IPS-18a (cell line): ENCODE measurements at regions not wholly inside any gene's neighbourhood (a gene's known extent, or its start where the extent isn't known, plus 50 kb on each side); places are given as distances from the start of the nearest gene placed in this dataset.

Experiments
- H3K27ac ChIP-seq: one replicate; pipeline ENCODE4 v1.5.1; 2013; ENCODE audit warnings: low read length
- H3K27me3 ChIP-seq: one replicate; pipeline ENCODE4 v1.6.1; 2013; ENCODE audit warnings: mild to moderate bottlenecking, low read length; ENCODE audit not compliant: control insufficient read depth, insufficient read depth
- H3K36me3 ChIP-seq: one replicate; pipeline ENCODE4 v1.6.1; 2013; ENCODE audit warnings: low read depth, low read length; ENCODE audit not compliant: control insufficient read depth
- H3K4me1 ChIP-seq: one replicate; pipeline ENCODE4 v1.6.1; 2013; ENCODE audit warnings: low read depth, low read length; ENCODE audit not compliant: control insufficient read depth
- H3K4me3 ChIP-seq: one replicate; pipeline ENCODE4 v1.5.1; 2013; ENCODE audit warnings: low read length
- H3K9ac ChIP-seq: one replicate; pipeline ENCODE4 v1.6.1; 2013; ENCODE audit warnings: mild to moderate bottlenecking, low read length, moderate library complexity
- H3K9me3 ChIP-seq: one replicate; pipeline ENCODE4 v1.6.1; 2013; ENCODE audit warnings: low read depth, low read length; ENCODE audit not compliant: control insufficient read depth

DNA sequence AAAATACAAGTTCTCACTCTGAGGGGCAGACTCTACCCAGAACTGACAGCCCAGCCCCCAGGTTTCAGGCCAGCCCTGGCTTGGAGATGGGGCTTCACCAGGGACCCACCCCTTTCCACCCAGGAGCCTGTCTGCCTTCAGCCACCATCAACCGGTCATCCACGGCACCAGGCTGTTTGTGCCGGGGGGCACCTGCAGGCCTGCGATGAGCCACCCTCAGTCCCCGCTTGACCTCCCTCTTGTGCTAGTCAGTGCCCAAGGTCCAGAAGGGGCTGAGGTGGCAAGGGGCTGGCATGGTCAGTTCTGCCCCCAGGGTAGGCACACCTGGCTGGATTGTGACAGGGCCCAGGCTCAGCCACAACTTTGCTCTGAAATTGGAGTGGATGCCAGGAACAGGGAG lies 82.1 kb downstream of the ADRA2C start:
- H3K4me1 ChIP-seq, result peaks cover 11% of the 10 kb centered on the region
- no peaks in the 10 kb centered on the region for H3K27me3 ChIP-seq
- H3K4me3 ChIP-seq, result no peak overlapping the region
- no peak overlapping the region for H3K9ac ChIP-seq
- no peaks in the 10 kb centered on the region for H3K36me3 ChIP-seq
- no peak overlapping the region for H3K27ac ChIP-seq
- H3K9me3 ChIP-seq, result no peaks in the 10 kb centered on the region

DNA sequence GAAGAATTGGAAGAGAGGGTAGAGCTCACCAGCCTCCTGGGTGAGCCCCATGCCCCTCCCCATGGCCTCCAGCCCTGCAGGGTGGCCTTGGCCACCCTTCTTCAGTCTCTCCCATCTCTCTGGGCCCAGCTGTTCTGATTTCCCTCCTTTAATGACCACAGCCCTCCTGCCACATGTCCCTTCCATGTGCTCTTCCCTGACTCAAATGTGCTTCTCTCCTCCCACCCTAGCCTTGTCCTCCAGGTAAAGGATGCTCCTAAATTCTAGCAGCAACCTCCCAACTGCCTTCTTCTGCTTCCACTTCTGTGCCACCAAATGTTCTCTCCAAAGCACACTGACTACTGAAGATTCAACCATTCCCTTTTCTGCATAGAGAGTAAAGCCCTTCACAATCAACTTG lies 83.0 kb downstream of the ADRA2C start:
- no peak overlapping the region for H3K4me3 ChIP-seq
- H3K36me3 ChIP-seq, result no peaks in the 10 kb centered on the region
- no peaks in the 10 kb centered on the region for H3K27me3 ChIP-seq
- H3K4me1 ChIP-seq, result peaks cover 11% of the 10 kb centered on the region
- H3K9ac ChIP-seq, result no peak overlapping the region
- H3K9me3 ChIP-seq, result no peaks in the 10 kb centered on the region
- no peak overlapping the region for H3K27ac ChIP-seq

DNA sequence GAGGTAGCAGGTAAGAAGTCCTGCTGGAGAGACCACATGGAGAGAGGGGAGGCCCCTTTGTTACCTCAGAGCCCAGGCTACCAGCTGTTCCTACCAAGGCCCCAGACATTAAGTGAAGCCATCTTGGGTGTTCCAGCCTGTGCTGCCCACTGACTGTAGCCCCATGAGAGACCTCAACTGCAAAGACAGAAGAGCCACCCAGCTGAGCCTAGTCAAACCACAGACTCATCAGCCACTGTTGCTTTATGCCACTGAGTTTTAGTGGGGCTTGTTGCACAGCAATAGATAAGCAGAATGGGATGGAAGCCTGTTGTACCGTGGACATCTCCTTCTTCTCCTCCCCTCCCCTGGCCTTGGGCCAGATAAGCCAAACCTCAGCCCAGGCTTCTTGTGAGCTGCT lies 83.9 kb downstream of the ADRA2C start:
- no peak overlapping the region for H3K9ac ChIP-seq
- no peaks in the 10 kb centered on the region for H3K36me3 ChIP-seq
- peaks cover 11% of the 10 kb centered on the region for H3K4me1 ChIP-seq
- H3K4me3 ChIP-seq, result no peak overlapping the region
- no peak overlapping the region for H3K27ac ChIP-seq
- no peaks in the 10 kb centered on the region for H3K9me3 ChIP-seq
- no peaks in the 10 kb centered on the region for H3K27me3 ChIP-seq

DNA sequence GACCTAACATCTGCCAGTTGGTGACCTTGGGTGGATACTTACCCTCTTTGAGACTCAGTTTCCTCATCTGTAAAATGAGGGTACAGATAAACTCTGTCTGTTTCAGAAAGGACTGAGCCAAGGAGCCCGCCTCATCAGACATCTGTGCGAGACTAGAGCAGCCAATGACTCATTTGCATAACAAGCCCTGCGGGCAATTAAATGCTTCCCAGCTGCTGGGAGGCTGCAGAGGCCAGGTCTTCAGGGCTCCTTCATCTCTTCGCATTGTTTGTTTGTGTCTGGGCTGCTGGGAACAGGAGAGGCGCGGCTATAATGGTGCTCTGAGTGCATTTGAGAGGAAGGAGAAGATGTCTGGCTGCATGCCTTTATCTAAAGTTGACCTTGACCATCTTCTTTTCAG lies 85.0 kb downstream of the ADRA2C start:
- H3K9ac ChIP-seq, result no peak overlapping the region
- peaks cover 11% of the 10 kb centered on the region for H3K4me1 ChIP-seq
- H3K9me3 ChIP-seq, result no peaks in the 10 kb centered on the region
- no peaks in the 10 kb centered on the region for H3K36me3 ChIP-seq
- H3K27ac ChIP-seq, result no peak overlapping the region
- no peaks in the 10 kb centered on the region for H3K27me3 ChIP-seq
- H3K4me3 ChIP-seq, result no peak overlapping the region

DNA sequence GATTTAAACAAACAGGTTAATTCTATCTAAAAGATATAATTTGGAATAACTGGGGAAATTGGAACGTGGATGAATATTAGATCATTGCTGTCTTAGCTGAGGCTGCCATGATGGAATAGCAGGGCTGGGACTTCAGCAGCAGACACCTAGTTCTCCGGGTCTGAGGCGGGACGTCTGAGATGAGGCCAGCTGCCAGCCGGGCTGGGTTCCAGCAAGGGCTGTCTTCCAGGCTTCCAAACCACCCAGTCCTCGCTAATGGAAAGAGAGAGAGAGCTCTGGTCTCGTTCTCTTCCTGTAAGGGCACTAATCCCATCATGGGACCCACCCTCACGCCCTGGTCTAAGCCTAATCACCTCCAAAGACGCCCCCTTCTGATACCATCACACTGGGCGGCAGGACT lies 85.7 kb downstream of the ADRA2C start:
- H3K4me1 ChIP-seq, result peaks cover 11% of the 10 kb centered on the region
- H3K36me3 ChIP-seq, result no peaks in the 10 kb centered on the region
- H3K9ac ChIP-seq, result no peak overlapping the region
- H3K9me3 ChIP-seq, result no peaks in the 10 kb centered on the region
- no peak overlapping the region for H3K4me3 ChIP-seq
- H3K27ac ChIP-seq, result no peak overlapping the region
- no peaks in the 10 kb centered on the region for H3K27me3 ChIP-seq

DNA sequence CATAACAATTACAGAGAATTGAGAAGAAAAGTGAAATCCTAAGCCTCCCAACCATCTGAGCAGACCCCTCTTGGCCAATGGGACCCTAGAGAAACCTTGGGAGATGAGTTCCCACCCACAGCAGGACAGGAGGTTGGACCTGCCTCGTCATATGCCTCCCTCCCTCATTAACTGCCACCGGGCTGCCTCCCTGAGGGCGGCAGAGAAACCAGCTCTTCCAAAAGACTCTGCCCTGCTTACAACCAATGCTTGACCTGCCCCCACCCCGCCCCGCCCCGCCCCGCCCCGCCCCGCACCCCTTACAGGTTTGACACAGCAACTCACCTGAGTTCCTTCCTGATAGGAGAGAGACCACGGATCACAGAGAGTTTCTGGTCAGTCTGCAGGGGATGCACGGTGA lies 86.1 kb downstream of the ADRA2C start:
- Histone ChIP-seq H3K4me3 (no peak overlapping the region), H3K27me3 (no peaks in the 10 kb centered on the region), H3K36me3 (no peaks in the 10 kb centered on the region), H3K27ac (no peak overlapping the region), H3K9me3 (no peaks in the 10 kb centered on the region), H3K4me1 (peaks cover 11% of the 10 kb centered on the region), H3K9ac (no peak overlapping the region)

DNA sequence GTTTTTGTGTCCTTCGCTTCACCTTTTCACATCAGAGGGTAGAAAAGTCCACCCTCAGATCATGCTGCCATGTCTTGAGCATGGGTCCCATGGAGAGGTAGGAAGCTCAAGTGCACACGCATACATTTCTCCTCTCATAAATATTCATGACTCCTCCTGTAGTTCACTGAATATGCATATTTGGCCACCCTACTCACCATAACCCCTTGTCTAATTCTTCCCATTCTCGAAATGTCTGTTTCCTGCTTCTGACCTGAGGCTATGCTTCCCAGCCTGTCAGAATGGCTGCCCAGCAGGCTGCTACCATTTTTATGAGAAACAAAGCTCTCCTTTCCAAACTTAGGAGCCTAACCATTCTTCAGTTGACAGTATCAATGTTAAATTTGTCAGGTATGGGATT lies 86.5 kb downstream of the ADRA2C start:
- no peak overlapping the region for H3K27ac ChIP-seq
- no peaks in the 10 kb centered on the region for H3K36me3 ChIP-seq
- H3K4me1 ChIP-seq, result peaks cover 11% of the 10 kb centered on the region
- H3K9ac ChIP-seq, result no peak overlapping the region
- H3K4me3 ChIP-seq, result no peak overlapping the region
- no peaks in the 10 kb centered on the region for H3K9me3 ChIP-seq
- no peaks in the 10 kb centered on the region for H3K27me3 ChIP-seq

DNA sequence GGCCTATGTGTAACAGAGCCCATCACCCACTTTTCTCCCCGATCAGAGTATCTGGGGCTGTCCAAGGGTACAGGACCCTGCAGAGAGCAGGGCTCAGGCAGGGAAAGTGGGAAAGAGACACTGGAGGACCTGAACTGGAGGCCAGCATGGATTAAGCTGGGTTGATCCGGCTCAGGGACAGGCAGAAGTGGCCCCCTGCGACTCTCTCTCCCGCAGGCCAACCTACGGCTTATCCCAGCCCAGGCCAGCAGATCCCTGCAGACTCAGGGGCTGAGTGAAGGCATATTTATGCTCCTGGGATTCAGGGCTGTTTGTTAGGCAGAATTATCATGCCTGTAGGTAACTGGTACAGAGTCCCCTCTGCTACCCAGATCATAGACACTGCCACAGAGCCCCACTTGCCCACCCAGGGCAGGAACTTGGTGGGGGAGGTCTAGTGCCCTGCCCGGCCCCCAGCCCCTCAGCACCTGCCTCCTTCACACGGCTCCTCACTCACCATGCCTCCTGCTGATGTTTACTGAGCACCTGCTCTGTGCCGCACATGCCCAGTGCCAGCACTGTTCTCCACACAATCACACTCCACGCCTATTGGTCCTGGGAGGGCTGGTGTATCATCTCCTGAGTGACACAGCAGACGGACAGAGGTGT lies 87.3 kb downstream of the ADRA2C start:
- peaks cover 11% of the 10 kb centered on the region for H3K4me1 ChIP-seq
- H3K9me3 ChIP-seq, result no peaks in the 10 kb centered on the region
- no peak overlapping the region for H3K27ac ChIP-seq
- no peak overlapping the region for H3K9ac ChIP-seq
- H3K4me3 ChIP-seq, result no peak overlapping the region
- H3K27me3 ChIP-seq, result no peaks in the 10 kb centered on the region
- H3K36me3 ChIP-seq, result no peaks in the 10 kb centered on the region

DNA sequence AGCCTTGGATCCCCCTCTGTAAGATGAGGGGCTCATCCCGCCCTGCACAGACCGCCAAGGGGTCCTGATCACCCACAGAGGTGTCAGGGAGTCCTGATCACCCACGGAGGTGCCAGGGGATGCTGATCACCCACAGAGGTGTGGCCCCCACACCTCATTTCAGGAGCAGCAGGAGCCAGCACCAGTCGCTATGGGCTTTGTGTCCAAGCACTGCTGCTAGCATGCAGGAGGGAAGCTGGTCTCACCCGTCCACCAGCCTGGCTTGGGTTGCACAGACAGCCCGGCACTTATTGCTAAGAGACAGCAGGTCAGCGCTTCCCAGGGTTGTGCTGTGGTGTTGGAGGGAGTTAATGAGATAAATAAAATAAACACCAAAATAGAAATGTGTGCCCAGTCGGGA lies 88.5 kb downstream of the ADRA2C start:
- H3K27me3 ChIP-seq, result no peaks in the 10 kb centered on the region
- no peak overlapping the region for H3K27ac ChIP-seq
- H3K9ac ChIP-seq, result no peak overlapping the region
- H3K4me1 ChIP-seq, result peaks cover 11% of the 10 kb centered on the region
- no peaks in the 10 kb centered on the region for H3K9me3 ChIP-seq
- no peaks in the 10 kb centered on the region for H3K36me3 ChIP-seq
- H3K4me3 ChIP-seq, result no peak overlapping the region

DNA sequence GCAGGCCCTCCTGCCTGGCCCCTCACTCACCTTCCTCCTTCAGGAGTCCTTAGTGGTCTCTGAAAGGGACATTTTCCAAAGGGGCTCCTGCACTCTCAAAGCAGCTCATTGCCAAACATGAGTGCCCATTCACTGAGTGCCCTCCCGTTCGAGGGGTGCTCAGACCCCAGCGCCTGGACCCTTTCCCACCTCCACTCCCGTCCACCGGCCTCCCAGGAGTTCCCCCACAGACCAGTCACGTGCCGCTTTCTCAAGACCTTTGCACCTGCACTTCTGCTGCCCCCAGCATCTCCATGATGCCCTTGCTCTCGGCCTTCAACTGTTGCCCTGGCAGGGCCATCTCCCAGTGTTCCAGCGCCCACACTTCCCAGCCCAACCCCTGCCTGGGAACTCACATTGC lies 89.5 kb downstream of the ADRA2C start:
- no peaks in the 10 kb centered on the region for H3K27me3 ChIP-seq
- no peak overlapping the region for H3K9ac ChIP-seq
- no peak overlapping the region for H3K4me3 ChIP-seq
- peaks cover 11% of the 10 kb centered on the region for H3K4me1 ChIP-seq
- no peak overlapping the region for H3K27ac ChIP-seq
- H3K9me3 ChIP-seq, result no peaks in the 10 kb centered on the region
- H3K36me3 ChIP-seq, result no peaks in the 10 kb centered on the region

DNA sequence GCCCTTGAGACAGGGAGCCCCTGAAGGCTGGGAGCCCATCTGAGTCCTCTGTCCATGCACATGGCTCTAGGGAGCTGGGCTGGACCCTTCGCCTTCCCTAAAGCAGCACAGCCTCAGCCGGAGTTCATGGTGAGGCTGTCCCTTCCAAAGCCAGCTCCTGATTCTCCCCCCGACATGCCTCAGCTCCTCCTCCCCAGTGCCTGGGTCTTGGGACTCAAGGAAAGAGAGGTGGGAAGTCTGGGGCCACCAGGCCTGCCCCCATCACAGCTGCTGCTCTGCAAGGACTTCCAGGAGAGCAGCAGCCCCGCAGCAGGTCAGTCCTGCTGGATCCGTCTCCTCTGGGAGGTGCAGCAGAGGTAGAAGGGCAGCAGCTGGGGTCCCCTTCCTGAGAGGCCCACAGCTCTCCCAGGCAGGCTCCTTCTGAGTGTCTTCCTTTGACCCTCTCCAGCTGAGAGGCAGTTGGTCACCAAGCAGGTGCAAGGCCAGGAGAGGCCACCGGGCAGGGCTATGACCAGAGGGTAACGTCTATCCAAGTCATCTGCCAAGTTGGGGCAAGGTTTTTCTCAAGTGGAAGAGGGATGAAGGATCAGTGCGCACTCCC lies 90.5 kb downstream of the ADRA2C start:
- Histone ChIP-seq H3K36me3 (no peaks in the 10 kb centered on the region), H3K9ac (no peak overlapping the region), H3K9me3 (no peaks in the 10 kb centered on the region), H3K27me3 (no peaks in the 10 kb centered on the region), H3K27ac (no peak overlapping the region), H3K4me1 (peaks cover 8% of the 10 kb centered on the region), H3K4me3 (no peak overlapping the region)

DNA sequence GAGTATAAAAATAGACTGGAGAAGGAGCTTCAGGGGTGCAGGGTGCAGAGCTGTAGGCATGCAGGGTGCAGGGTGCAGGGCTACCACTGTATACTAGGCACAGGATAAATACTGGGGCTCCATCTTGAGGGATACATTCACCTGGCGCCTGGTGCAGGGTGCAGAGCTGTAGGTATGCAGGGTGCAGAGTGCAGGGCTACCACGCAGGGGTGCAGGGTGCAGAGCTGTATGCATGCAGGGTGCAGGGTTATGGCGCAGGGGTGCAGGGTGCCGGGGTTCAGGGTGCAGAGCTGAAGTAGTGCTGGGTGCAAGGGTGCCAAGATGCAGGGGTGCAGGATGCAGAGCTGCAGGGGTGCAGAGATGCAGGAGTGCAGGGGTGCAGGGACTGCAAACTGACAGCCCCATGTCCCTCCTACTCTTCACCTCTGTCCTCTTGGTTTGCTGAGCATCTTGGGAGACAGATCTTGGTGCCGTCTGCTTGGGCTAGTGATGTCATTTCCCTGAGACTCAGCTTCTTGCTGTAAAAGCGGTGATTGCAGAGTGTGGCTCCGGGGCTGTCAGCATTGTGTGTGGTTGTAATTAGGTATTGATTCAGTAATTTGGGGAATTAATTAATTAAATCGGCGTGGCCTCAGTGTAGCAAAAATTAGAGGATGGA lies 91.2 kb downstream of the ADRA2C start:
- H3K27ac ChIP-seq, result no peak overlapping the region
- H3K27me3 ChIP-seq, result no peaks in the 10 kb centered on the region
- H3K36me3 ChIP-seq, result no peaks in the 10 kb centered on the region
- H3K9me3 ChIP-seq, result no peaks in the 10 kb centered on the region
- H3K9ac ChIP-seq, result no peak overlapping the region
- no peak overlapping the region for H3K4me3 ChIP-seq
- H3K4me1 ChIP-seq, result peaks cover 12% of the 10 kb centered on the region
